IMR-90 (cell line): ENCODE measurements at regions not wholly inside any gene's neighbourhood (a gene's known extent, or its start where the extent isn't known, plus 50 kb on each side); places are given as distances from the start of the nearest gene placed in this dataset.

Experiments
- ATAC-seq: fragments of 200-7000 bp; cut with Tn5 transposase; 2 replicates; pipeline ENCODE4 v1.9.1; 2020; ENCODE audit warnings: low read depth, mild to moderate bottlenecking, moderate library complexity
- BruUV-seq: library from RNA; stranded (reverse); fragments of 400-500 nt; replicated peaks from 2 replicates; lab custom pipeline; 2021; lab: Mats Ljungman, UMichigan
- CTCF ChIA-PET: fragments of 300-600 bp; formaldehyde crosslinking; extraction: SDS; loops from one replicate; lab custom pipeline; 2021; ENCODE audit warnings: antibody characterized with exemption; lab: Yijun Ruan, JAX
- POLR2A ChIA-PET: fragments of 300-600 bp; sonication (Branson Sonifier 250); formaldehyde crosslinking; loops from one replicate; lab custom pipeline; 2022; ENCODE audit warnings: antibody characterized with exemption; ENCODE audit not compliant: unreplicated experiment; lab: Charles Lee
- DNase-seq: peaks from one replicate; pipeline ENCODE4 v3.0.0; 2013
- H2AFZ ChIP-seq: replicated peaks from 2 replicates; pipeline ENCODE3; 2013; ENCODE audit warnings: low read length, mild to moderate bottlenecking; ENCODE audit not compliant: poor library complexity
- H2AK5ac ChIP-seq: 2 replicates; pipeline ENCODE4 v1.6.1; 2013; ENCODE audit warnings: low read depth, low read length, inconsistent platforms
- H2AK9ac ChIP-seq: replicated peaks from 2 replicates; pipeline ENCODE3; 2013; ENCODE audit warnings: mild to moderate bottlenecking, low read depth, low read length, moderate library complexity; ENCODE audit not compliant: poor library complexity
- H2BK120ac ChIP-seq: 2 replicates; pipeline ENCODE4 v1.6.1; 2013; ENCODE audit warnings: low read depth, low read length, inconsistent platforms
- H2BK15ac ChIP-seq: 3 replicates; pipeline ENCODE4 v1.6.1; 2013; ENCODE audit warnings: low read depth, low read length, inconsistent platforms
- H2BK20ac ChIP-seq: 2 replicates; pipeline ENCODE4 v1.6.1; 2013; ENCODE audit warnings: low read depth, mild to moderate bottlenecking, inconsistent platforms, low read length, moderate library complexity
- H2BK5ac ChIP-seq: 2 replicates; pipeline ENCODE4 v1.6.1; 2013; ENCODE audit warnings: mild to moderate bottlenecking, low read depth, low read length, inconsistent platforms; ENCODE audit not compliant: poor library complexity, severe bottlenecking
- H3K14ac ChIP-seq: replicated peaks from 2 replicates; pipeline ENCODE4 v1.6.1; 2013; ENCODE audit warnings: low read depth, low read length, inconsistent platforms
- H3K18ac ChIP-seq: 2 replicates; pipeline ENCODE4 v1.6.1; 2013; ENCODE audit warnings: low read depth, low read length, control low read depth
- H3K23ac ChIP-seq: 2 replicates; pipeline ENCODE4 v1.6.1; 2013; ENCODE audit warnings: low read depth, low read length, inconsistent platforms
- H3K27ac ChIP-seq: 2 replicates; pipeline ENCODE4 v1.5.1; 2013; ENCODE audit warnings: mild to moderate bottlenecking, control low read depth, low read length; ENCODE audit not compliant: insufficient read depth
- H3K27me3 ChIP-seq: 2 replicates; pipeline ENCODE4 v1.6.1; 2013; ENCODE audit warnings: low read length; ENCODE audit not compliant: control insufficient read depth, insufficient read depth
- H3K36me3 ChIP-seq: 2 replicates; pipeline ENCODE4 v1.6.1; 2013; ENCODE audit warnings: low read length, mixed read lengths; ENCODE audit not compliant: control insufficient read depth, insufficient read depth
- H3K4ac ChIP-seq: 2 replicates; pipeline ENCODE4 v1.6.1; 2013; ENCODE audit warnings: low read depth, low read length, inconsistent platforms
- H3K4me1 ChIP-seq: 2 replicates; pipeline ENCODE4 v1.6.1; 2013; ENCODE audit warnings: low read length, mixed read lengths; ENCODE audit not compliant: control insufficient read depth, insufficient read depth
- H3K4me2 ChIP-seq: 2 replicates; pipeline ENCODE4 v1.6.1; 2013; ENCODE audit warnings: low read depth, mild to moderate bottlenecking, control low read depth, low read length, moderate library complexity
- H3K4me3 ChIP-seq: 2 replicates; pipeline ENCODE4 v1.5.1; 2013; ENCODE audit warnings: low read depth, mild to moderate bottlenecking, control low read depth, low read length, moderate library complexity; ENCODE audit not compliant: insufficient read depth
- H3K56ac ChIP-seq: 2 replicates; pipeline ENCODE4 v1.6.1; 2013; ENCODE audit warnings: low read length, inconsistent platforms; ENCODE audit not compliant: insufficient read depth; ENCODE audit errors: extremely low read depth
- H3K79me1 ChIP-seq, 2 experiments: 2 replicates each; pipeline ENCODE4 v1.6.1; 2013; ENCODE audit warnings: low read length in 2 of 2, inconsistent platforms in 1 of 2, low read depth in 1 of 2
- H3K9ac ChIP-seq: 2 replicates; pipeline ENCODE4 v1.6.1; 2013; ENCODE audit warnings: low read depth, low read length, control low read depth
- H3K9me1 ChIP-seq: 2 replicates; pipeline ENCODE4 v1.6.1; 2013; ENCODE audit warnings: low read length, inconsistent platforms; ENCODE audit not compliant: insufficient read depth
- H3K9me3 ChIP-seq: 2 replicates; pipeline ENCODE4 v1.6.1; 2013; ENCODE audit warnings: low read length; ENCODE audit not compliant: control insufficient read depth, insufficient read depth
- H4K20me1 ChIP-seq: 2 replicates; pipeline ENCODE4 v1.6.1; 2013; ENCODE audit warnings: low read length, inconsistent platforms; ENCODE audit not compliant: insufficient read depth
- H4K5ac ChIP-seq: 2 replicates; pipeline ENCODE4 v1.6.1; 2013; ENCODE audit warnings: mild to moderate bottlenecking, low read depth, low read length, control low read depth
- H4K8ac ChIP-seq, 2 experiments: 2 replicates each; pipeline ENCODE4 v1.6.1; 2013; ENCODE audit warnings: low read depth in 2 of 2, low read length in 2 of 2, control low read depth in 1 of 2, inconsistent platforms in 1 of 2
- H4K91ac ChIP-seq: 2 replicates; pipeline ENCODE4 v1.6.1; 2013; ENCODE audit warnings: low read depth, low read length, inconsistent platforms; ENCODE audit not compliant: insufficient read depth
- BHLHE40 ChIP-seq: fragments of 150-350 bp; IDR thresholded peaks from 2 replicates; pipeline ENCODE4 v1.6.1; 2016; ENCODE audit warnings: mild to moderate bottlenecking, low read depth, low read length
- CEBPB ChIP-seq: IDR thresholded peaks from 2 replicates; pipeline ENCODE4 v1.6.1; 2012; ENCODE audit warnings: low read depth, low read length, improper control_type of control experiment
- CHD1 ChIP-seq: IDR thresholded peaks from 2 replicates; pipeline ENCODE4 v1.6.1; 2012; ENCODE audit warnings: low read depth, low read length, improper control_type of control experiment
- FOS ChIP-seq: fragments of 150-350 bp; IDR thresholded peaks from 2 replicates; pipeline ENCODE4 v1.6.1; 2016; ENCODE audit warnings: low read depth, low read length
- MAFK ChIP-seq: IDR thresholded peaks from 2 replicates; pipeline ENCODE4 v1.6.1; 2012; ENCODE audit warnings: low read depth, low read length, improper control_type of control experiment
- MAZ ChIP-seq: IDR thresholded peaks from 2 replicates; pipeline ENCODE4 v1.6.1; 2012; ENCODE audit warnings: low read depth, mild to moderate bottlenecking, low read length, improper control_type of control experiment, moderate library complexity, borderline replicate concordance
- MXI1 ChIP-seq: IDR thresholded peaks from 2 replicates; pipeline ENCODE4 v1.6.1; 2012; ENCODE audit warnings: low read depth, mild to moderate bottlenecking, low read length, moderate library complexity, borderline replicate concordance
- NFE2L2 ChIP-seq: fragments of 150-350 bp; IDR thresholded peaks from 2 replicates; pipeline ENCODE4 v1.6.1; 2016; ENCODE audit warnings: low read depth, mild to moderate bottlenecking, low read length
- RAD21 ChIP-seq: IDR thresholded peaks from 2 replicates; pipeline ENCODE4 v1.6.1; 2012; ENCODE audit warnings: low read length, improper control_type of control experiment
- RCOR1 ChIP-seq: IDR thresholded peaks from 2 replicates; pipeline ENCODE4 v1.6.1; 2012; ENCODE audit warnings: mild to moderate bottlenecking, low read length, improper control_type of control experiment; ENCODE audit not compliant: insufficient replicate concordance
- RFX5 ChIP-seq: IDR thresholded peaks from 2 replicates; pipeline ENCODE4 v1.8.0; 2012; ENCODE audit warnings: low read depth, mild to moderate bottlenecking, low read length, moderate library complexity
- SMC3 ChIP-seq: fragments of 150-350 bp; IDR thresholded peaks from 2 replicates; pipeline ENCODE4 v1.6.1; 2016; ENCODE audit warnings: low read depth, mild to moderate bottlenecking, antibody characterized with exemption, low read length, moderate library complexity
- WGBS, 2 experiments: methylation state at CpG; one replicate each; pipeline versions ENCODE4 v1.1.5 to v1.1.7; 2013; ENCODE audit warnings: missing lambda C conversion rate in 2 of 2; ENCODE audit not compliant: insufficient read length in 1 of 2; ENCODE audit errors: extremely low coverage in 2 of 2; 5-methylcytosine and 5-hydroxymethylcytosine counted together
- dilution Hi-C: fragments of 300-500 bp; cut with HindIII; formaldehyde crosslinking; loops from one replicate; pipeline ENCODE4 v1.14.3; 2018; ENCODE audit warnings: low sequenced_read_pairs; ENCODE audit not compliant: unreplicated experiment
- in situ Hi-C: fragments of 300-500 bp; cut with MboI; formaldehyde crosslinking; loops from 3 replicates; pipeline ENCODE4 v1.14.3; 2019; ENCODE audit warnings: low sequenced_read_pairs, inconsistent platforms, mixed read lengths
- intact Hi-C: fragments of 100-400 bp; cut with micrococcal nuclease; formaldehyde crosslinking; loops from 2 replicates; pipeline ENCODE4 v1.10.0; 2022
- TF ChIP-seq, protein P1 (sequence below): fragments of 150-350 bp; IDR thresholded peaks from 2 replicates; pipeline ENCODE4 v1.6.1; 2016; ENCODE audit warnings: low read depth, mild to moderate bottlenecking, low read length, moderate library complexity, borderline replicate concordance
- TF ChIP-seq, protein P2 (sequence below): conservative IDR thresholded peaks from 2 replicates; pipeline ENCODE4 v1.5.1; 2012; ENCODE audit warnings: mild to moderate bottlenecking, low read depth, low read length, improper control_type of control experiment
- TF ChIP-seq, protein P3 (sequence below): fragments of 150-350 bp; IDR thresholded peaks from 2 replicates; pipeline ENCODE4 v1.6.1; 2017; ENCODE audit warnings: mild to moderate bottlenecking, antibody characterized with exemption, low read length, low read depth

DNA sequence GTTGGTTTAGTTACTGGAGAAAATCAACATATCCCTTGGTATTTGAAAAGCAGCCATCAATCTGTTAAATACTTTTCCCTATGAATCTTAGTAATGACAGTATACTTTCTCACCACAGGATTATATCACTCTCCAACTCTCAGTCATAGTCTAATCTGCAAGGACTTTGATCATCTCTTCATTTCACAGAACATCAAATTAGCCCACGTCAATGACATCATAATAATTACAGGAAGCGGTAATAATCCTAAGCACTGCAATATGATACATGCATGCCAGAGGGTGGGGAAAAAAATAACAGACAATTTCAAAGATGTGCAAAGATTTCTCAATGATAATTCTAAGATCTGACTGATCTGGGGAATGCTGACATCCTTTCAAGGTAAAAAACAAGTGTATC is 404.1 kb downstream of the GPM6A start:
- Histone ChIP-seq H3K23ac (no peak overlapping the region), H2BK120ac (no peak overlapping the region), H2BK20ac (no peak overlapping the region), H3K4me2 (no peak overlapping the region), H3K9me1 (no peaks in the 10 kb centered on the region), H2AK9ac (no peak overlapping the region), H3K14ac (no peak overlapping the region), H2BK15ac (no peak overlapping the region), H3K9me3 (0 out of 2 replicates have a peak, but pooled peaks cover 2% of the 10 kb centered on the region), H2AK5ac (no peak overlapping the region), H2AFZ (no peak overlapping the region), H4K8ac (no peak overlapping the region), H3K79me1 (no peaks in the 10 kb centered on the region), H3K4me3 (no peak overlapping the region), H3K27ac (no peak overlapping the region), H4K5ac (no peak overlapping the region), H3K36me3 (no peaks in the 10 kb centered on the region), H3K4ac (no peak overlapping the region), H3K4me1 (peaks cover 2% of the 10 kb centered on the region; the same call in 1 of the 2 replicates), H2BK5ac (no peak overlapping the region), H4K91ac (no peak overlapping the region), H3K9ac (no peak overlapping the region), H3K27me3 (no peaks in the 10 kb centered on the region), H3K18ac (no peak overlapping the region), H3K56ac (no peak overlapping the region), H4K20me1 (no peaks in the 10 kb centered on the region)
- ATAC-seq (no peak), DNase-seq (no peak)
- TF ChIP-seq RCOR1 (no peak), BHLHE40 (no peak), RAD21 (no peak), FOS (no peak), CHD1 (no peak), CEBPB (no peak), MAZ (no peak), NFE2L2 (no peak), RFX5 (no peak), MXI1 (no peak), MAFK (no peak), SMC3 (no peak)
- TF ChIP-seq, protein P1, sequence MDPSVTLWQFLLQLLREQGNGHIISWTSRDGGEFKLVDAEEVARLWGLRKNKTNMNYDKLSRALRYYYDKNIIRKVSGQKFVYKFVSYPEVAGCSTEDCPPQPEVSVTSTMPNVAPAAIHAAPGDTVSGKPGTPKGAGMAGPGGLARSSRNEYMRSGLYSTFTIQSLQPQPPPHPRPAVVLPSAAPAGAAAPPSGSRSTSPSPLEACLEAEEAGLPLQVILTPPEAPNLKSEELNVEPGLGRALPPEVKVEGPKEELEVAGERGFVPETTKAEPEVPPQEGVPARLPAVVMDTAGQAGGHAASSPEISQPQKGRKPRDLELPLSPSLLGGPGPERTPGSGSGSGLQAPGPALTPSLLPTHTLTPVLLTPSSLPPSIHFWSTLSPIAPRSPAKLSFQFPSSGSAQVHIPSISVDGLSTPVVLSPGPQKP, result no peak
- TF ChIP-seq, protein P2, sequence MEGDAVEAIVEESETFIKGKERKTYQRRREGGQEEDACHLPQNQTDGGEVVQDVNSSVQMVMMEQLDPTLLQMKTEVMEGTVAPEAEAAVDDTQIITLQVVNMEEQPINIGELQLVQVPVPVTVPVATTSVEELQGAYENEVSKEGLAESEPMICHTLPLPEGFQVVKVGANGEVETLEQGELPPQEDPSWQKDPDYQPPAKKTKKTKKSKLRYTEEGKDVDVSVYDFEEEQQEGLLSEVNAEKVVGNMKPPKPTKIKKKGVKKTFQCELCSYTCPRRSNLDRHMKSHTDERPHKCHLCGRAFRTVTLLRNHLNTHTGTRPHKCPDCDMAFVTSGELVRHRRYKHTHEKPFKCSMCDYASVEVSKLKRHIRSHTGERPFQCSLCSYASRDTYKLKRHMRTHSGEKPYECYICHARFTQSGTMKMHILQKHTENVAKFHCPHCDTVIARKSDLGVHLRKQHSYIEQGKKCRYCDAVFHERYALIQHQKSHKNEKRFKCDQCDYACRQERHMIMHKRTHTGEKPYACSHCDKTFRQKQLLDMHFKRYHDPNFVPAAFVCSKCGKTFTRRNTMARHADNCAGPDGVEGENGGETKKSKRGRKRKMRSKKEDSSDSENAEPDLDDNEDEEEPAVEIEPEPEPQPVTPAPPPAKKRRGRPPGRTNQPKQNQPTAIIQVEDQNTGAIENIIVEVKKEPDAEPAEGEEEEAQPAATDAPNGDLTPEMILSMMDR, result no peak
- TF ChIP-seq, protein P3, sequence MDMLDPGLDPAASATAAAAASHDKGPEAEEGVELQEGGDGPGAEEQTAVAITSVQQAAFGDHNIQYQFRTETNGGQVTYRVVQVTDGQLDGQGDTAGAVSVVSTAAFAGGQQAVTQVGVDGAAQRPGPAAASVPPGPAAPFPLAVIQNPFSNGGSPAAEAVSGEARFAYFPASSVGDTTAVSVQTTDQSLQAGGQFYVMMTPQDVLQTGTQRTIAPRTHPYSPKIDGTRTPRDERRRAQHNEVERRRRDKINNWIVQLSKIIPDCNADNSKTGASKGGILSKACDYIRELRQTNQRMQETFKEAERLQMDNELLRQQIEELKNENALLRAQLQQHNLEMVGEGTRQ, result no peak
- intact Hi-C loops (no loop called here), dilution Hi-C loops (no loop called here), in situ Hi-C loops (no loop called here)
- POLR2A ChIA-PET, result no interaction called here
- WGBS, 2 experiments, result no CpG with 5 or more reads among the region's 2 CpGs
- CTCF ChIA-PET, result no interaction called here
- no TSS peak for BruUV-seq
